Heart left ventricle (tissue), 16 donors: ENCODE measurements at regions not wholly inside any gene's neighbourhood (a gene's known extent, or its start where the extent isn't known, plus 50 kb on each side); places are given as distances from the start of the nearest gene placed in this dataset.
A peak's percentile ranks its signal among the peaks of the same experiment; 100 is the strongest.

Experiments
- ATAC-seq, 4 donors: fragments of 200-7000 bp; cut with Tn5 transposase; one replicate each; pipeline ENCODE4 v1.9.1; 2020 to 2022; ENCODE audit warnings: moderate library complexity in 4 of 4, mild to moderate bottlenecking in 3 of 4, moderate number of reproducible peaks in 1 of 4
- DNase-seq, 5 donors: peaks; one replicate each; pipeline ENCODE4 v3.0.0-alpha.2; 2020
- H3K27ac ChIP-seq, 12 donors: fragments of 200-600 bp; sonication (generic) in 4 of 12; one replicate each; pipeline versions ENCODE4 v1.5.0 to v1.8.0; 2016 to 2022; ENCODE audit warnings: mild to moderate bottlenecking in 2 of 12
- H3K27me3 ChIP-seq, 9 donors: fragments of 200-600 bp; sonication (generic) in 2 of 9; one replicate each; pipeline versions ENCODE4 v1.5.1 to v1.8.0; 2016 to 2022; ENCODE audit warnings: mild to moderate bottlenecking in 3 of 9
- H3K36me3 ChIP-seq, 9 donors: fragments of 200-600 bp; sonication (generic) in 2 of 9; one replicate each; pipeline versions ENCODE4 v1.5.0 to v1.8.0; 2018 to 2022; ENCODE audit warnings: mild to moderate bottlenecking in 2 of 9
- H3K4me1 ChIP-seq, 12 donors: fragments of 200-600 bp; sonication (generic) in 4 of 12; one replicate each; pipeline versions ENCODE4 v1.5.0 to v1.8.0; 2016 to 2022; ENCODE audit warnings: mild to moderate bottlenecking in 3 of 12
- H3K4me3 ChIP-seq, 12 donors: fragments of 200-600 bp; sonication (generic) in 4 of 12; one replicate each; pipeline versions ENCODE4 v1.5.0 to v1.8.0; 2017 to 2022; ENCODE audit warnings: mild to moderate bottlenecking in 9 of 12, moderate library complexity in 4 of 12
- H3K9me3 ChIP-seq, 12 donors: fragments of 200-600 bp; sonication (generic) in 4 of 12; one replicate each; pipeline versions ENCODE4 v1.5.0 to v1.8.0; 2016 to 2022; ENCODE audit warnings: mild to moderate bottlenecking in 1 of 12
- CTCF ChIP-seq, 12 donors: fragments of 200-600 bp; sonication (generic) in 4 of 12; IDR thresholded peaks; one replicate each; pipeline versions ENCODE4 v1.5.0 to v1.8.0; 2018 to 2022; ENCODE audit warnings: antibody characterized with exemption in 12 of 12, mild to moderate bottlenecking in 5 of 12
- POLR2A ChIP-seq, 2 donors: fragments of 450-650 bp; IDR thresholded peaks; one replicate each; pipeline ENCODE4 v1.6.1; 2017; ENCODE audit warnings: antibody characterized with exemption in 2 of 2, mild to moderate bottlenecking in 2 of 2, moderate library complexity in 2 of 2
- WGBS, 4 donors: extraction: QIAGEN DNeasy Blood & Tissue Kit in 2 of 4; methylation state at CpG; one replicate each; pipeline versions ENCODE4 v1.1.5 to v1.1.7; 2013 to 2018; 5-methylcytosine and 5-hydroxymethylcytosine counted together
- intact Hi-C, 10 donors: fragments of 100-400 bp; cut with DNase I; formaldehyde crosslinking; loops; one replicate each; pipeline versions ENCODE4 v1.11.1 to v1.14.2; 2022
- donor health status: ischemic (EF 13 %, LVEDD 7.1; RV severe dilation, severe dysfunction).
- donor health status: healthy with polysubstance abuse.
- donor health status: DM: no; HTN: yes; CAD: no.
- donor health status: DM: no; HTN: no; CAD: no.
- donor health status: ischemic (EF 25% LVEDD 6.9; RV normal size, moderate dysfunction).
- donor health status: ischemic (EF 25% LVEDD 5.7; RV mildly dilated, moderate dysfunction).
- donor health status: healthy.
- donor health status: DM: yes; HTN: yes; CAD: no.
- donor health status: ischemic (EF 35%, LVEDD 5.7; RV mildly dilated, moderate dysfunction).
- donor health status: nonischemic (EF 11% LVEDD 7.7; RV severe dilation, severe dysfunction).
- donor health status: DM: yes; HTN: yes; CAD: no.
- donor health status: PGD.
- donor health status: ischemic (EF 29% LVEDD 5.4; RV normal size, mild dysfunction).
- donor health status: nonischemic (EF 23%, LVEDD 6.1; RV moderate dilation, normal function).

- intact Hi-C loops, result no loop called here
- no peaks in the 10 kb centered on the region for H3K9me3 ChIP-seq
- ATAC-seq (no peak), DNase-seq (no peak)
- H3K4me3 ChIP-seq, result no peak overlapping the region
- H3K4me1 ChIP-seq, result peaks cover 0 to 5% (median 0%) of the 10 kb centered on the region in 12 donors
- H3K27ac ChIP-seq, result no peak overlapping the region
- no peaks in the 10 kb centered on the region for H3K36me3 ChIP-seq
- TF ChIP-seq POLR2A (IDR thresholded peaks at IDR 0.05), result no peak
- no peak for TF ChIP-seq CTCF (IDR thresholded peaks at IDR 0.05)
- no peaks in the 10 kb centered on the region for H3K27me3 ChIP-seq
These were observed 52.5 kb upstream of the CARD18 start for GRCh38 chr11:105192115-105192514.

- Histone ChIP-seq H3K27me3 (no peaks in the 10 kb centered on the region), H3K4me3 (no peak overlapping the region), H3K27ac (peak overlapping the region in 1 of 12 donors; percentile 35), H3K4me1 (peaks cover 0 to 5% (median 0%) of the 10 kb centered on the region in 12 donors), H3K36me3 (no peaks in the 10 kb centered on the region), H3K9me3 (no peaks in the 10 kb centered on the region)
- ATAC-seq (no peak), DNase-seq (no peak)
- intact Hi-C loops, result no loop called here
- TF ChIP-seq CTCF (IDR thresholded peaks at IDR 0.05) (no peak), POLR2A (IDR thresholded peaks at IDR 0.05) (no peak)
- 75 to 82% (median 77%) methylated on average over 2 of the region's 2 CpGs for WGBS, 4 donors
These were observed 50.0 kb upstream of the CARD18 start for GRCh38 chr11:105189581-105189980.
